ENCODE measurements at regions not wholly inside any gene's neighbourhood (a gene's known extent, or its start where the extent isn't known, plus 50 kb on each side); places are given as distances from the start of the nearest gene placed in this dataset.

GRCh38 chr5:169445191-169445590 lies 138.4 kb upstream of the SPDL1 start:
- TF ChIP-seq, protein P1, sequence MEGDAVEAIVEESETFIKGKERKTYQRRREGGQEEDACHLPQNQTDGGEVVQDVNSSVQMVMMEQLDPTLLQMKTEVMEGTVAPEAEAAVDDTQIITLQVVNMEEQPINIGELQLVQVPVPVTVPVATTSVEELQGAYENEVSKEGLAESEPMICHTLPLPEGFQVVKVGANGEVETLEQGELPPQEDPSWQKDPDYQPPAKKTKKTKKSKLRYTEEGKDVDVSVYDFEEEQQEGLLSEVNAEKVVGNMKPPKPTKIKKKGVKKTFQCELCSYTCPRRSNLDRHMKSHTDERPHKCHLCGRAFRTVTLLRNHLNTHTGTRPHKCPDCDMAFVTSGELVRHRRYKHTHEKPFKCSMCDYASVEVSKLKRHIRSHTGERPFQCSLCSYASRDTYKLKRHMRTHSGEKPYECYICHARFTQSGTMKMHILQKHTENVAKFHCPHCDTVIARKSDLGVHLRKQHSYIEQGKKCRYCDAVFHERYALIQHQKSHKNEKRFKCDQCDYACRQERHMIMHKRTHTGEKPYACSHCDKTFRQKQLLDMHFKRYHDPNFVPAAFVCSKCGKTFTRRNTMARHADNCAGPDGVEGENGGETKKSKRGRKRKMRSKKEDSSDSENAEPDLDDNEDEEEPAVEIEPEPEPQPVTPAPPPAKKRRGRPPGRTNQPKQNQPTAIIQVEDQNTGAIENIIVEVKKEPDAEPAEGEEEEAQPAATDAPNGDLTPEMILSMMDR (tag by site-specific recombination; IDR thresholded peaks at IDR 0.05) = no peak
- TF ChIP-seq ZNF274 (IDR thresholded peaks at IDR 0.05; ENCODE audit: low read length) (no peak), ZNF274 (tag by site-specific recombination; IDR thresholded peaks at IDR 0.05; ENCODE audit: borderline replicate concordance) (no peak), PATZ1 (tag by site-specific recombination; IDR thresholded peaks at IDR 0.05) (no peak), ZNF114 (tag by site-specific recombination; IDR thresholded peaks at IDR 0.05) (no peak), REST (tag by site-specific recombination; IDR thresholded peaks at IDR 0.05) (no peak)

Measured in HEK293 (cell line).